Small intestine (tissue), 7 donors: ENCODE measurements at regions not wholly inside any gene's neighbourhood (a gene's known extent, or its start where the extent isn't known, plus 50 kb on each side); places are given as distances from the start of the nearest gene placed in this dataset.
A peak's percentile ranks its signal among the peaks of the same experiment; 100 is the strongest.

Source experiments
- DNase-seq, 2 donors: peaks; one replicate each; pipeline versions ENCODE4 v3.0.0 to v3.0.0-alpha.2; 2013
- FAIRE-seq: peaks from 2 replicates; lab custom pipeline; 2012; peaks lifted over from hg19 to GRCh38; lab: Jason Lieb, UNC
- H3K27ac ChIP-seq, 3 donors: one replicate each; pipeline ENCODE4 v1.5.1; 2013; ENCODE audit warnings: low read length in 2 of 3, mild to moderate bottlenecking in 2 of 3, control low read depth in 1 of 3, inconsistent platforms in 1 of 3, low read depth in 1 of 3, moderate library complexity in 1 of 3
- H3K27me3 ChIP-seq, 3 donors: one replicate each; pipeline ENCODE4 v1.6.1; 2013; ENCODE audit warnings: low read length in 3 of 3, inconsistent platforms in 1 of 3; ENCODE audit not compliant: control insufficient read depth in 3 of 3, insufficient read depth in 3 of 3
- H3K36me3 ChIP-seq, 3 donors: one replicate each; pipeline ENCODE4 v1.6.1; 2013; ENCODE audit warnings: low read length in 3 of 3, inconsistent platforms in 1 of 3, low read depth in 1 of 3, mild to moderate bottlenecking in 1 of 3, moderate library complexity in 1 of 3; ENCODE audit not compliant: control insufficient read depth in 3 of 3, insufficient read depth in 2 of 3
- H3K4me1 ChIP-seq, 3 donors: one replicate each; pipeline ENCODE4 v1.6.1; 2013; ENCODE audit warnings: low read length in 2 of 3, inconsistent platforms in 1 of 3, low read depth in 1 of 3, mild to moderate bottlenecking in 1 of 3, moderate library complexity in 1 of 3; ENCODE audit not compliant: control insufficient read depth in 3 of 3, insufficient read depth in 2 of 3
- H3K4me3 ChIP-seq, 3 donors: one replicate each; pipeline ENCODE4 v1.5.1; 2013; ENCODE audit warnings: low read length in 3 of 3, control low read depth in 1 of 3, inconsistent platforms in 1 of 3, low read depth in 1 of 3, mild to moderate bottlenecking in 1 of 3, moderate library complexity in 1 of 3
- H3K9me3 ChIP-seq, 2 donors: one replicate each; pipeline ENCODE4 v1.6.1; 2013; ENCODE audit warnings: low read depth in 1 of 2, low read length in 1 of 2; ENCODE audit not compliant: control insufficient read depth in 2 of 2, insufficient read depth in 1 of 2
- WGBS, 3 donors: extraction: QIAGEN DNeasy Blood & Tissue Kit; methylation state at CpG; one replicate each; pipeline ENCODE4 v1.1.7; 2013; 5-methylcytosine and 5-hydroxymethylcytosine counted together
- donor health status: healthy with polysubstance abuse.
- donor health status: control.
- donor health status: control.
- donor health status: Bipolar disorder and iron deficiency.
- donor health status: healthy.

DNA sequence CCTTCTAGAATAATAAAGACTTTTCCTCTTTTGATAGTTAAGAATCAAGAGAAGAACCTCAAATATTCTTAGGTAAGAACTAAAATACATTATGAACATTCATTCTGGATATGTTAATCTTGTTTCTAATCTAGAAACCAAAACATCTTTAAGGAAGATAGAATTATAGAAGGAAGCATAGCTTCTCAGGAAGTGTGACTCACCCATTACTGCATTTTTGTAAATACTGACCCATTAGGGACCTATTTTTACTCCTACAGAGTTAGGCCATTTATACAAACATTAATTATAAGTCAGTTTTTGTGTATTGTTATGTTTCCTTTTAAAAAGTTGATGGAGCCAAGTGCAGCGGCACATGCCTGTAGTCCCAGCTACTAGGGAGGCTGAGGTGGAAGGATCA lies 147.1 kb downstream of the NUFIP1 start:
- Histone ChIP-seq H3K27me3 (no peaks in the 10 kb centered on the region), H3K4me3 (no peak overlapping the region), H3K36me3 (no peaks in the 10 kb centered on the region), H3K9me3 (peaks cover 0 to under 1% of the 10 kb centered on the region in 2 donors), H3K27ac (no peak overlapping the region), H3K4me1 (no peaks in the 10 kb centered on the region)
- DNase-seq (no peak), FAIRE-seq (no peak)
- 75 to 90% (median 88%) methylated on average over 1 of the region's 1 CpG for WGBS, 3 donors

DNA sequence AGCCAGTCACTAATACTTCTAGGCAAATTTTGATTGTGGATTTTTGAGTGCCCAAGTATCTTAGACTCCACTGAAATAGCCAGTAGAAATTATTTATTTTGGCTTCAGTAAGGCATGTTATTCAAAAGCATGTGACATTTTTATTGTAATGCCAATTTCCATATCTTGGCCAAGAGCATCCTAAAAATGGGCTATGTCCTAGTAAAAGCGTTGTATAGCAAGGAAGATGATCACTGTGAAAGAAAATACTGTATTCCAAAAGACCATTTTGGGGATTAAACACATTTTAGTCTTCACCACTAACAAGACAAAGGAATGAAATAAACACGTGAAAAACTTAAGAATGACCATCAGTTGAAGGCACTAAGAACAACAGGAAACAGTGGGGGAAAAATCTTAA lies 149.1 kb downstream of the NUFIP1 start:
- H3K36me3 ChIP-seq: no peaks in the 10 kb centered on the region
- WGBS, 3 donors: 56 to 77% (median 75%) methylated on average over 2 of the region's 2 CpGs
- FAIRE-seq: no peak

DNA sequence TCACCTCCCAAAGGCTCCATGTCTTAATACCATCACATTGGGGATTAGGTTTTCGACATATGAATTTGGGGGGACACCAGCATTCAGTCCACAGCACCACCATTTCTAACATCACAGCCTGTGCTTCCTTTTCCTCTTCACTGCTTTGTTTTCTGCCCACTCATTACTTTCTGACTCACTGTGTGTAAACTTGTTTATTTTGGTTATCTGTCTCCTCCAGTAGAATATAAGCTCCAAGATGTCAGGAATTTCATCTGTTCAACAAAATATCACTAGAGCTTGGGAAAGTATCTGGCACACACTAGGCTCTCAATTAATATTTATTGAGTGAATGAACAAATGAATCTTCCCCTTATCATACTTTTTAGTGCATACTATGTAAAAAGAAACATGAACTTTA lies 152.0 kb downstream of the NUFIP1 start:
- Histone ChIP-seq H3K4me3 (no peak overlapping the region), H3K27ac (no peak overlapping the region), H3K9me3 (peaks cover 0 to 8% of the 10 kb centered on the region in 2 donors), H3K4me1 (peaks cover 0 to 10% (median 0%) of the 10 kb centered on the region in 3 donors), H3K36me3 (no peaks in the 10 kb centered on the region), H3K27me3 (no peaks in the 10 kb centered on the region)
- DNase-seq (no peak), FAIRE-seq (no peak)
- 91 to 100% (median 96%) methylated on average over 1 of the region's 1 CpG for WGBS, 3 donors

More for the DNA sequence above, 149.1 kb downstream of the NUFIP1 start:
- no peak overlapping the region for H3K4me3 ChIP-seq
- peaks cover 0 to 8% of the 10 kb centered on the region in 2 donors for H3K9me3 ChIP-seq
- no peaks in the 10 kb centered on the region for H3K4me1 ChIP-seq
- DNase-seq: no peak
- no peaks in the 10 kb centered on the region for H3K27me3 ChIP-seq
- H3K27ac ChIP-seq: no peak overlapping the region

DNA sequence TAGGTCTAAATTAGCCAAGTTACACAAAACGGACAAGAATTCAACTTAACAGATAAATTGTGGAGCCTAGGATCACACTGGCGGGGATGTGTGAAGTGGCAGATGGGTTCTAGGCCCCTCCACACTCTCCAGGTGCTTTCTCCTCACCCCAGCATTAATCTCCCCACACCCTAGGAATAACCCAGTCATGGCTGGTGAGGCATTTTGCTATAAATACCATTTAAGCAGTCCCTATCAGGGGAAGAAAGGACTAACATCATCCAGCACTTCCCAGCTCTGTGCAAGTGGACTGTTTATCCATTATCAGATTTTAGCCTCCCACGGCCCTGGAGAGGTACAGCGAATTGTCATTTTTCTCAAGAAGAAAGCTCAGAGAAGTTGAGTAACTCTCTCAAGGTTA lies 154.9 kb downstream of the NUFIP1 start:
- DNase-seq (no peak), FAIRE-seq (no peak)
- H3K9me3 ChIP-seq: peaks cover 0 to 8% of the 10 kb centered on the region in 2 donors
- peaks cover 0 to 10% (median 0%) of the 10 kb centered on the region in 3 donors for H3K4me1 ChIP-seq
- H3K36me3 ChIP-seq: no peaks in the 10 kb centered on the region
- H3K4me3 ChIP-seq: no peak overlapping the region
- H3K27ac ChIP-seq: no peak overlapping the region
- 65 to 84% (median 75%) methylated on average over 4 of the region's 4 CpGs for WGBS, 3 donors
- no peaks in the 10 kb centered on the region for H3K27me3 ChIP-seq

DNA sequence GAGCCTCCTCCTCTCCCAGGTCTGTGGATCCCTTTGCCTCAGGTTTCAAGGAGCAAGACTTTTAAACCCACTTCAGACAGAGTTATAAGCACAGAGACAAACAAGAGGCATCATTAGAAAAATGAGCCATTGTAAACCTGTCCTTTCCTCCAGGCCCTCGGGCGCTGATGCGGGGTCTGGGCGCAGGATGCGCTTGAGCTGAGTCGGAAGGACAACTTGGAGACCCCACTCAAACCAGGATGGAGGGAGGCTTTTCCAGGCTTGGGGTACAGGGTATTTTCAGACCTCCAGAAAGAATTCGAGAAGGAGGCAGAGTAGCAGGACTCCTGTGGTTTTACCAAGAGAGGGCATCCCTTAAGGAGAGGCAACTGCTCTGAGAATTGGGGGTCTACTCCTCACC lies 155.6 kb downstream of the NUFIP1 start:
- no peaks in the 10 kb centered on the region for H3K27me3 ChIP-seq
- H3K36me3 ChIP-seq: no peaks in the 10 kb centered on the region
- peaks cover 0 to 11% of the 10 kb centered on the region in 2 donors for H3K9me3 ChIP-seq
- peak overlapping the region in 1 of 3 donors; percentile 32 for H3K27ac ChIP-seq
- peaks cover 0 to 10% (median 0%) of the 10 kb centered on the region in 3 donors for H3K4me1 ChIP-seq
- H3K4me3 ChIP-seq: no peak overlapping the region
- DNase-seq (no peak), FAIRE-seq (no peak)
- 96 to 97% (median 96%) methylated on average over 7 of the region's 7 CpGs for WGBS, 3 donors

DNA sequence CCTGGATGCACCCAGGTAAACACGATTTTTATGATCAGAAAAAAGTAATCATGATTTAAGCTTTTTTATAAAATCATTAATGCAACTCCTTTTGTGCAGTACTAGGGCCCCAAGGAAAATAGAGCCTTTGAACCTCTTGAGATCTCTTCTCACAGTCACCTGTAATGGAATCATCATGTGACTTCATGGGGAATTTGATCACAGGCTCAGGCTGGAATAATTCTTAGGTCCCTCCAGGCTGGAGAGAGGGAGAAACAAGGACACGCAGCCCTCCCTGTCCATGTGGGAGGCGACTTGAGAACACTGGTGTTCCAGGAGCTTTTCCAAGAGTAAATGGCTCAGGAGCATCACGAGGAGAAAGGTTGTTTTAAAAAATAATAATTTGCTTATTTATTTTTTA lies 156.1 kb downstream of the NUFIP1 start:
- 61 to 82% (median 70%) methylated on average over 4 of the region's 4 CpGs for WGBS, 3 donors
- H3K36me3 ChIP-seq: no peaks in the 10 kb centered on the region
- H3K27ac ChIP-seq: peak overlapping the region in 1 of 3 donors; percentile 32
- no peak overlapping the region for H3K4me3 ChIP-seq
- FAIRE-seq (no peak), DNase-seq (peak in 1 of 2 donors; percentile 73)
- H3K27me3 ChIP-seq: no peaks in the 10 kb centered on the region
- H3K9me3 ChIP-seq: peaks cover 0 to 13% of the 10 kb centered on the region in 2 donors
- H3K4me1 ChIP-seq: peaks cover 0 to 10% (median 0%) of the 10 kb centered on the region in 3 donors

DNA sequence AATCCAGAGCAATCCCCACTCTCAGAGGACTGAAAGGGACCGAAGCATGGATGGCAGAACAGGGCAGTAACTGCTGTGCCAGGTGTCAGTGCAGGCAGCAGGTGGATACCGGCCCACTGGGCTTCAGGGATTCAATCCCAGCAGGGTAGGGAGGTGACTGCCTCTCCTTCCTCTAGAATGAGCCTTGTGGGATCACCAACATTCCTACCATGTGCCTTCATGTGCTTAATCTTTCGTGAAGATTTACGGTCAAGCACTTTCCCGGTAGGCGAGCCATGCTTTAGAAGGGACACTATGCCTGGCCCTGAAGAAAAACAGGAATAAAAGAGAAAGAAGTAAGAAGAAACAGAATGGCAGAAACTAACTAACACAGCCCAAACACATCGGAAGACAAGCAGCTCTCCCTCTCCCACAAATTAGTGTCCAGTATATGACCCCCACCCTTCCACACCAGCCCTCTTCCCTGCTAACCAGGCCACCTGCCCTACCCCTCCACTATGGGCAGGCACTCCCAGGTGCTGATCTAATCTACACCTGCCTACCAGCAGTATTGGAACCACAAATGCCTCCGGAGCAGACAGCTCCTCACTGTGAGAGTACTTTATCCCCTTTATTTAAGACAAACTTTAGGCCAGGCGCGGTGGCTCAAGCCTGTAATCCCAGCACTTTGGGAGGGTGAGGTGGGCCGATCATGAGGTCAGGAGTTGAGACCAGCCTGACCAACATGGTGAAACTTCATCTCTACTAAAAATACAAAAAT lies 162.5 kb downstream of the NUFIP1 start:
- Histone ChIP-seq H3K4me1 (no peaks in the 10 kb centered on the region), H3K9me3 (peaks cover 0 to 5% of the 10 kb centered on the region in 2 donors), H3K4me3 (no peak overlapping the region), H3K27me3 (no peaks in the 10 kb centered on the region), H3K36me3 (no peaks in the 10 kb centered on the region), H3K27ac (no peak overlapping the region)
- FAIRE-seq (no peak), DNase-seq (no peak)
- 73 to 90% (median 83%) methylated on average over 11 of the region's 11 CpGs for WGBS, 3 donors

DNA sequence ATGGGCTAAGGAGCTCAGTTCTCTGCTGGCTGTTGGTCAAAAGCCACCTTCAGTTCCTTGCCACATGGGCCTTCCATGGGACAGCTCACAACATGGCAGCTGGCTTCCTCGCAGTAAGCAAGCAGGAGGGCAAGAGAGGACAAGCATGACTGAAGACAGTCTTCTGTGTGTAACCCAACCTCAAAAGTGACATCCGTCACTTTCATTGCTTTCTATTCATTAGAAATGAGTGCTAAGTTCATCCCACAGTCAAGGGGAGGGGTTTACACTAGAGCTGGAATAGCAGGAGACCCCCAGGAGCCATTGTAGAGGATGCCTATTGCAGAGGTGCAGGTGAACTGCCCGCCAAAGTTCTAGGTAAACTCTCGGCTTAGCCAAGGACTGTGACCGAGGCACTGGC lies 163.3 kb downstream of the NUFIP1 start:
- Histone ChIP-seq H3K27ac (no peak overlapping the region), H3K4me1 (no peaks in the 10 kb centered on the region), H3K27me3 (no peaks in the 10 kb centered on the region), H3K36me3 (no peaks in the 10 kb centered on the region), H3K4me3 (no peak overlapping the region), H3K9me3 (peaks cover 0 to 5% of the 10 kb centered on the region in 2 donors)
- DNase-seq (no peak), FAIRE-seq (no peak)
- 89 to 93% (median 90%) methylated on average over 5 of the region's 5 CpGs for WGBS, 3 donors
